K562 (cell line): ENCODE measurements at regions not wholly inside any gene's neighbourhood (a gene's known extent, or its start where the extent isn't known, plus 50 kb on each side); places are given as distances from the start of the nearest gene placed in this dataset.

Experiments used
- ATAC-seq: fragments of 200-7000 bp; cut with Tn5 transposase; 3 replicates; pipeline ENCODE4 v1.9.1; 2020; ENCODE audit warnings: moderate library complexity
- BruUV-seq: library from RNA; stranded (reverse); fragments of 400-500 nt; replicated peaks from 2 replicates; lab custom pipeline; 2021; lab: Mats Ljungman, UMichigan
- CTCF ChIA-PET: fragments of 300-600 bp; formaldehyde crosslinking; extraction: SDS; loops from one replicate; lab custom pipeline; 2021; ENCODE audit warnings: low intra/inter-chr PET ratio; lab: Yijun Ruan, JAX
- POLR2A ChIA-PET: fragments of 300-600, 350-650 bp; sonication (Branson Sonifier 250); formaldehyde crosslinking; extraction: SDS; loops from one replicate; lab custom pipeline; 2021; ENCODE audit warnings: antibody characterized with exemption, inconsistent platforms; lab: Yijun Ruan, JAX
- DNase-seq, 4 experiments: peaks; one replicate each; pipeline versions ENCODE4 v3.0.0 to v3.0.0-alpha.2; 2011 to 2018; ENCODE audit warnings: low spot score in 3 of 4, mixed read lengths in 3 of 4; ENCODE audit errors: extremely low read depth in 1 of 4
- FAIRE-seq: peaks from 2 replicates; lab custom pipeline; 2011; peaks lifted over from hg19 to GRCh38; lab: Jason Lieb, UNC
- H2AFZ ChIP-seq: 2 replicates; pipeline ENCODE4 v1.6.0; 2011; ENCODE audit warnings: low read depth, low read length, control low read depth, inconsistent platforms
- H3K27ac ChIP-seq: fragments of 200-600 bp; 3 replicates; pipeline ENCODE4 v1.8.0; 2011; ENCODE audit warnings: low read depth, mild to moderate bottlenecking, control low read depth, inconsistent platforms, low read length, moderate library complexity, mixed read lengths; ENCODE audit errors: extremely low read depth
- H3K27me3 ChIP-seq, 2 experiments: fragments of 300-600 bp in 1 of 2; 2 replicates in 1 of 2; 3 replicates in 1 of 2; pipeline versions ENCODE4 v1.6.0 to v1.8.0; 2011; ENCODE audit warnings: inconsistent platforms in 2 of 2, low read length in 2 of 2, mild to moderate bottlenecking in 1 of 2, mixed read lengths in 1 of 2, moderate library complexity in 1 of 2; ENCODE audit not compliant: control insufficient read depth in 2 of 2, insufficient read depth in 2 of 2
- H3K36me3 ChIP-seq: fragments of 300-600 bp; 3 replicates; pipeline ENCODE4 v1.8.0; 2011; ENCODE audit warnings: mild to moderate bottlenecking, low read length, inconsistent platforms; ENCODE audit not compliant: control insufficient read depth, insufficient read depth
- H3K4me1 ChIP-seq, 2 experiments: fragments of 200-600 bp in 1 of 2; replicated peaks in 1 of 2; 2 replicates in 1 of 2; 3 replicates in 1 of 2; pipeline versions ENCODE4 v1.5.1 to v1.8.0; 2011; ENCODE audit warnings: inconsistent platforms in 2 of 2, low read length in 2 of 2, mild to moderate bottlenecking in 1 of 2, mixed read lengths in 1 of 2, moderate library complexity in 1 of 2; ENCODE audit not compliant: control insufficient read depth in 2 of 2, insufficient read depth in 2 of 2
- H3K4me2 ChIP-seq: 2 replicates; pipeline ENCODE4 v1.6.1; 2011; ENCODE audit warnings: low read length, control low read depth, inconsistent platforms, mixed read lengths; ENCODE audit not compliant: insufficient read depth
- H3K4me3 ChIP-seq: fragments of 200-600 bp; sonication (generic), shearing (Covaris generic); 2 replicates; pipeline ENCODE4 v1.5.1; 2016; ENCODE audit warnings: control low read depth, inconsistent platforms
- H3K79me2 ChIP-seq: fragments of 200-600 bp; 3 replicates; pipeline ENCODE4 v1.8.0; 2011; ENCODE audit warnings: low read length, inconsistent platforms; ENCODE audit not compliant: control insufficient read depth, insufficient read depth
- H3K9ac ChIP-seq, 2 experiments: 2 replicates each; pipeline versions ENCODE4 v1.6.0 to v1.6.1; 2011; ENCODE audit warnings: low read depth in 2 of 2, low read length in 2 of 2, control low read depth in 1 of 2, inconsistent platforms in 1 of 2, mild to moderate bottlenecking in 1 of 2, mixed read lengths in 1 of 2; ENCODE audit not compliant: insufficient read depth in 1 of 2
- H3K9me1 ChIP-seq: one replicate; pipeline ENCODE4 v1.6.0; 2011; ENCODE audit warnings: inconsistent platforms, mild to moderate bottlenecking, low read length, moderate library complexity; ENCODE audit not compliant: control insufficient read depth, insufficient read depth
- H3K9me3 ChIP-seq: replicated peaks from 2 replicates; pipeline ENCODE4 v1.5.1; 2011; ENCODE audit warnings: low read depth, low read length, inconsistent platforms; ENCODE audit not compliant: control insufficient read depth, insufficient read depth
- H4K20me1 ChIP-seq: replicated peaks from 2 replicates; pipeline ENCODE4 v1.6.1; 2011; ENCODE audit warnings: low read length, inconsistent platforms, mixed read lengths; ENCODE audit not compliant: control insufficient read depth, insufficient read depth
- ATF7 ChIP-seq: fragments of 450-650 bp; IDR thresholded peaks from 2 replicates; pipeline ENCODE4 v1.7.1; 2014; ENCODE audit warnings: mild to moderate bottlenecking, moderate library complexity
- MEIS2 ChIP-seq: fragments of 450-650 bp; IDR thresholded peaks from 2 replicates; pipeline ENCODE4 v1.6.1; 2014; ENCODE audit warnings: mild to moderate bottlenecking; ENCODE audit not compliant: partially characterized antibody
- SPI1 ChIP-seq: IDR thresholded peaks from 2 replicates; pipeline ENCODE4 v1.6.1; 2011; ENCODE audit warnings: low read depth, low read length, control low read depth, borderline replicate concordance
- ZNF23 ChIP-seq: fragments of 250-450 bp; sonication (Bioruptor Pico); IDR thresholded peaks from 2 replicates; pipeline ENCODE4 v1.4.0; 2020; ENCODE audit warnings: mild to moderate bottlenecking
- WGBS: fragments of 100-300 bp; shearing (Covaris generic); methylation state at CpG from one replicate; pipeline ENCODE4 v1.1.6; 2016; ENCODE audit warnings: low coverage, mixed read lengths; ENCODE audit not compliant: insufficient coverage; ENCODE audit errors: missing lambda C conversion rate; 5-methylcytosine and 5-hydroxymethylcytosine counted together
- in situ Hi-C: fragments of 300-500 bp; cut with MboI; formaldehyde crosslinking; loops from 4 replicates; pipeline ENCODE4 v1.15.0; 2018; ENCODE audit warnings: inconsistent platforms, mixed read lengths
- intact Hi-C: fragments of 100-400 bp; cut with micrococcal nuclease; formaldehyde crosslinking; loops from 2 replicates; pipeline ENCODE4 v1.14.2; 2022
- TF ChIP-seq, protein P1 (sequence below): fragments of 150-350 bp; conservative IDR thresholded peaks from 2 replicates; pipeline ENCODE4 v1.6.1; 2014; ENCODE audit warnings: low read length

DNA sequence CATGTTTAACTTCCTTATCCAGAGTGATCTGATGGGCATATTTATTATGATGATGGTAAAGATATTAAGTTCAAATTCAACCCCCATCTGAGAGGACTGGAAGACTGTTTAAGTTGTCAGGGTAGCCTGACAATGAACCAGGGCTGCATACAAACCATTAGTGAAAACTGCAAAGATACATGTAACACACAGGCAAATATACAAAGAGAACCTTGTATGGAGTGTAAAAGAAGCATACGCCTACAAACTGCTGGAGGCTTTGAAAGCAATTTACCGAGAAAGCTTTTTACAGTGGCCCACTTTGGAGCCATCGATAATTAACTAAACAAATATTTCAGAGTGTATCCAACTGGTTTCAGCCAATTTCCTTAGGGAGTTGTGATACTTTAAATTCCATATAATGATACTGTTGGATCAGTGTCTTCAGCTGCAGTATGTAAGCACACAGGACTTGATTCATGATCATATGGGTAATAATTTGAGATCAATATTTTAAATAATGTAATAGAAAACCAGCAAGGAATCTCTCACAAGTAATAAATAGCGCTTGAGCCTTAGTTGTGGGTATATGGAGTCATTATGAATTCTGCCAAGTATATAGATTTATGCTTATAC is 231.5 kb upstream of the SPRY2 start:
- Histone ChIP-seq H3K4me2 (no peak overlapping the region), H3K9me3 (no peaks in the 10 kb centered on the region), H3K79me2 (no peaks in the 10 kb centered on the region), H3K9me1 (no peaks in the 10 kb centered on the region), H2AFZ (no peak overlapping the region), H3K4me1 (no peaks in the 10 kb centered on the region), H3K4me3 (no peak overlapping the region), H3K27me3 (peaks cover 0 to 4% of the 10 kb centered on the region in 2 experiments; a peak in 1 of 5 replicates), H3K36me3 (no peaks in the 10 kb centered on the region), H3K9ac (no peak overlapping the region), H4K20me1 (no peaks in the 10 kb centered on the region), H3K27ac (no peak overlapping the region)
- WGBS = 3% methylated on average over 4 of the region's 4 CpGs
- TF ChIP-seq MEIS2 (no peak), ATF7 (no peak), ZNF23 (CRISPR knock-in tag) (no peak), SPI1 (no peak)
- TF ChIP-seq, protein P1, sequence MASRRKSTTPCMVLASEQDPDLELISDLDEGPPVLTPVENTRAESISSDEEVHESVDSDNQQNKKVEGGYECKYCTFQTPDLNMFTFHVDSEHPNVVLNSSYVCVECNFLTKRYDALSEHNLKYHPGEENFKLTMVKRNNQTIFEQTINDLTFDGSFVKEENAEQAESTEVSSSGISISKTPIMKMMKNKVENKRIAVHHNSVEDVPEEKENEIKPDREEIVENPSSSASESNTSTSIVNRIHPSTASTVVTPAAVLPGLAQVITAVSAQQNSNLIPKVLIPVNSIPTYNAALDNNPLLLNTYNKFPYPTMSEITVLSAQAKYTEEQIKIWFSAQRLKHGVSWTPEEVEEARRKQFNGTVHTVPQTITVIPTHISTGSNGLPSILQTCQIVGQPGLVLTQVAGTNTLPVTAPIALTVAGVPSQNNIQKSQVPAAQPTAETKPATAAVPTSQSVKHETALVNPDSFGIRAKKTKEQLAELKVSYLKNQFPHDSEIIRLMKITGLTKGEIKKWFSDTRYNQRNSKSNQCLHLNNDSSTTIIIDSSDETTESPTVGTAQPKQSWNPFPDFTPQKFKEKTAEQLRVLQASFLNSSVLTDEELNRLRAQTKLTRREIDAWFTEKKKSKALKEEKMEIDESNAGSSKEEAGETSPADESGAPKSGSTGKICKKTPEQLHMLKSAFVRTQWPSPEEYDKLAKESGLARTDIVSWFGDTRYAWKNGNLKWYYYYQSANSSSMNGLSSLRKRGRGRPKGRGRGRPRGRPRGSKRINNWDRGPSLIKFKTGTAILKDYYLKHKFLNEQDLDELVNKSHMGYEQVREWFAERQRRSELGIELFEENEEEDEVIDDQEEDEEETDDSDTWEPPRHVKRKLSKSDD = no peak
- POLR2A ChIA-PET = interaction anchor here (1.4 to 3.8 kb wide), 4 partner anchors 11 to 20 kb away, joined by 3 to 14 read pairs (median 4); no protein-coding TSS in a partner anchor
- BruUV-seq = no TSS peak
- CTCF ChIA-PET = no interaction called here
- no peak for FAIRE-seq
- DNase-seq = no peak
- intact Hi-C loops = no loop called here
- ATAC-seq = no peak
- in situ Hi-C loops = no loop called here
